ENCODE measurements at regions not wholly inside any gene's neighbourhood (a gene's known extent, or its start where the extent isn't known, plus 50 kb on each side); places are given as distances from the start of the nearest gene placed in this dataset.

- Histone ChIP-seq H4K20me1 (ENCODE audit: low read depth) (no peaks in the 10 kb centered on the region), H3K27ac (no peak overlapping the region), H3K36me3 (no peaks in the 10 kb centered on the region), H3K4me2 (no peak overlapping the region), H3K27me3 (no peaks in the 10 kb centered on the region), H2AFZ (replicated peaks) (no peak overlapping the region), H3K4me1 (no peaks in the 10 kb centered on the region), H3K79me2 (ENCODE audit: low read depth) (no peaks in the 10 kb centered on the region), H3K4me3 (no peak overlapping the region), H3K9me3 (ENCODE audit: low read depth) (no peaks in the 10 kb centered on the region), H3K9ac (no peak overlapping the region), H3F3A (ENCODE audit: low read depth) (peaks cover 9% of the 10 kb centered on the region)
- H3K4me3 Mint-ChIP-seq: no peak overlapping the region
- no peaks in the 10 kb centered on the region for H3K36me3 Mint-ChIP-seq
- no peak overlapping the region for H3K27ac Mint-ChIP-seq
- TF ChIP-seq, protein P1, sequence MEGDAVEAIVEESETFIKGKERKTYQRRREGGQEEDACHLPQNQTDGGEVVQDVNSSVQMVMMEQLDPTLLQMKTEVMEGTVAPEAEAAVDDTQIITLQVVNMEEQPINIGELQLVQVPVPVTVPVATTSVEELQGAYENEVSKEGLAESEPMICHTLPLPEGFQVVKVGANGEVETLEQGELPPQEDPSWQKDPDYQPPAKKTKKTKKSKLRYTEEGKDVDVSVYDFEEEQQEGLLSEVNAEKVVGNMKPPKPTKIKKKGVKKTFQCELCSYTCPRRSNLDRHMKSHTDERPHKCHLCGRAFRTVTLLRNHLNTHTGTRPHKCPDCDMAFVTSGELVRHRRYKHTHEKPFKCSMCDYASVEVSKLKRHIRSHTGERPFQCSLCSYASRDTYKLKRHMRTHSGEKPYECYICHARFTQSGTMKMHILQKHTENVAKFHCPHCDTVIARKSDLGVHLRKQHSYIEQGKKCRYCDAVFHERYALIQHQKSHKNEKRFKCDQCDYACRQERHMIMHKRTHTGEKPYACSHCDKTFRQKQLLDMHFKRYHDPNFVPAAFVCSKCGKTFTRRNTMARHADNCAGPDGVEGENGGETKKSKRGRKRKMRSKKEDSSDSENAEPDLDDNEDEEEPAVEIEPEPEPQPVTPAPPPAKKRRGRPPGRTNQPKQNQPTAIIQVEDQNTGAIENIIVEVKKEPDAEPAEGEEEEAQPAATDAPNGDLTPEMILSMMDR (IDR thresholded peaks at IDR 0.05): no peak
- TF ChIP-seq EZH2 (IDR thresholded peaks at IDR 0.05) (no peak), EZH2phosphoT487 (IDR thresholded peaks at IDR 0.05) (no peak)
- H3K9me3 Mint-ChIP-seq: no peaks in the 10 kb centered on the region
- peaks cover 6% of the 10 kb centered on the region for H3K4me1 Mint-ChIP-seq
- DNase-seq (ENCODE audit: low spot score): no peak
- H3K27me3 Mint-ChIP-seq (ENCODE audit: insufficient read depth, low read depth): peaks cover 8% of the 10 kb centered on the region
Observed at GRCh38 chr10:124255556-124255955, 162.2 kb upstream of the CHST15 start.

DNA sequence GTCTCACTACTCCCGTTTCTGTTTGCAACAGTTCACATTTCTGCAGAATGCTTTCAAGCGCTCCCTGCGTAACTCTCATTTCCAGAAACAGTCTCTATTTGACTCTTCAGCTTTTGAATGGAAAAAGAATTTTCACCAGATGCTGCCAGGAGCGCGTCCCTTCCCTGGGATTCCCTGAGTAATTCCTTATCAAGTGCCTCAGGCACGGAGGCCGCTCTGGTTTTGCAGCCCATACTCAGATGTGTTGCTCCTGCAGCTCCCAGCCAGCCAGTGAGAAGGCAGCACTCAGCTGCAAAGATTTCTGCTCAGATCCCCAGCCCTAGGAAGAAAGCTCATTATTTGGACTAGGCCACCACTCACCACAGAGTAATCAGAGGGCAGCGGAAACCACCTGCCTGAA is 161.1 kb upstream of the CHST15 start:
- no peak overlapping the region for H2AFZ ChIP-seq (replicated peaks)
- H3K4me1 ChIP-seq: no peaks in the 10 kb centered on the region
- DNase-seq (ENCODE audit: low spot score): no peak
- no peaks in the 10 kb centered on the region for H3K36me3 ChIP-seq
- H3K9me3 ChIP-seq (ENCODE audit: low read depth): no peaks in the 10 kb centered on the region
- H3K9ac ChIP-seq: no peak overlapping the region
- no peak for TF ChIP-seq EZH2phosphoT487 (IDR thresholded peaks at IDR 0.05)
- TF ChIP-seq, protein P1 (IDR thresholded peaks at IDR 0.05): no peak
- no peak for TF ChIP-seq EZH2 (IDR thresholded peaks at IDR 0.05)
- H3K4me2 ChIP-seq: no peak overlapping the region
- Mint-ChIP-seq H3K4me1 (peaks cover 6% of the 10 kb centered on the region), H3K9me3 (no peaks in the 10 kb centered on the region), H3K27me3 (ENCODE audit: insufficient read depth, low read depth) (peaks cover 6% of the 10 kb centered on the region), H3K36me3 (no peaks in the 10 kb centered on the region), H3K4me3 (no peak overlapping the region), H3K27ac (peak overlapping the region; percentile 76)
- no peaks in the 10 kb centered on the region for H3K27me3 ChIP-seq
- H3K4me3 ChIP-seq: no peak overlapping the region
- H4K20me1 ChIP-seq (ENCODE audit: low read depth): no peaks in the 10 kb centered on the region
- H3K27ac ChIP-seq: no peak overlapping the region
- H3F3A ChIP-seq (ENCODE audit: low read depth): peaks cover 9% of the 10 kb centered on the region
- H3K79me2 ChIP-seq (ENCODE audit: low read depth): no peaks in the 10 kb centered on the region

DNA sequence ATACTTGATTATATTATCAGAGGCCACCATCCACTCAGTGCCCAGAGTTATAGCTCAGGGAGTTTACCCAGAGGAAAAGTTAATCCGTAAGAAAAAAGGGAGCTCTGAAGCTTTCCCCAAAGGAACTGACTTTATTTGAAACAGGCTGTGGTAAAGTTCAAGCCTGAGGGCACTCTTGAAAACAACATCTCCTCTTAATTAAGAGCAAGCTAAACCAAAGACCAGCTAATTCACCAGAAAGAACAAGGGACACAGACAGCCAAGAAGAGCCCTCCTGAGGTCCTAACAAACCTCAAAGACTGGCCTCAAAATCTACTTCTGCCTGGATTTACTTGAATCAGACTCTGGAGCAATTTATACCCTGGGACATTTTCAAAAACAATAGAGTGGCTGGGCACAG is 159.6 kb upstream of the CHST15 start:
- no peaks in the 10 kb centered on the region for H3K9me3 ChIP-seq (ENCODE audit: low read depth)
- no peaks in the 10 kb centered on the region for H3K9me3 Mint-ChIP-seq
- H3K4me1 ChIP-seq: no peaks in the 10 kb centered on the region
- no peak overlapping the region for H3K4me3 Mint-ChIP-seq
- H3K9ac ChIP-seq: no peak overlapping the region
- no peaks in the 10 kb centered on the region for H3K36me3 ChIP-seq
- peaks cover 9% of the 10 kb centered on the region for H3F3A ChIP-seq (ENCODE audit: low read depth)
- no peaks in the 10 kb centered on the region for H3K79me2 ChIP-seq (ENCODE audit: low read depth)
- no peak overlapping the region for H3K4me3 ChIP-seq
- H3K27me3 Mint-ChIP-seq (ENCODE audit: insufficient read depth, low read depth): peaks cover 3% of the 10 kb centered on the region
- no peak overlapping the region for H2AFZ ChIP-seq (replicated peaks)
- no peak overlapping the region for H3K27ac Mint-ChIP-seq
- H3K36me3 Mint-ChIP-seq: no peaks in the 10 kb centered on the region
- H3K27me3 ChIP-seq: no peaks in the 10 kb centered on the region
- TF ChIP-seq, protein P1 (IDR thresholded peaks at IDR 0.05): no peak
- TF ChIP-seq EZH2 (IDR thresholded peaks at IDR 0.05) (no peak), EZH2phosphoT487 (IDR thresholded peaks at IDR 0.05) (no peak)
- DNase-seq (ENCODE audit: low spot score): no peak
- no peak overlapping the region for H3K27ac ChIP-seq
- peaks cover 6% of the 10 kb centered on the region for H3K4me1 Mint-ChIP-seq
- H3K4me2 ChIP-seq: no peak overlapping the region
- no peaks in the 10 kb centered on the region for H4K20me1 ChIP-seq (ENCODE audit: low read depth)
